ENCODE measurements at regions not wholly inside any gene's neighbourhood (a gene's known extent, or its start where the extent isn't known, plus 50 kb on each side); places are given as distances from the start of the nearest gene placed in this dataset.
"Not testable (repeated sequence)": the region's sequence is repeated elsewhere in the genome, so short reads cannot be mapped to it uniquely, and the experiment has no call there.

DNA sequence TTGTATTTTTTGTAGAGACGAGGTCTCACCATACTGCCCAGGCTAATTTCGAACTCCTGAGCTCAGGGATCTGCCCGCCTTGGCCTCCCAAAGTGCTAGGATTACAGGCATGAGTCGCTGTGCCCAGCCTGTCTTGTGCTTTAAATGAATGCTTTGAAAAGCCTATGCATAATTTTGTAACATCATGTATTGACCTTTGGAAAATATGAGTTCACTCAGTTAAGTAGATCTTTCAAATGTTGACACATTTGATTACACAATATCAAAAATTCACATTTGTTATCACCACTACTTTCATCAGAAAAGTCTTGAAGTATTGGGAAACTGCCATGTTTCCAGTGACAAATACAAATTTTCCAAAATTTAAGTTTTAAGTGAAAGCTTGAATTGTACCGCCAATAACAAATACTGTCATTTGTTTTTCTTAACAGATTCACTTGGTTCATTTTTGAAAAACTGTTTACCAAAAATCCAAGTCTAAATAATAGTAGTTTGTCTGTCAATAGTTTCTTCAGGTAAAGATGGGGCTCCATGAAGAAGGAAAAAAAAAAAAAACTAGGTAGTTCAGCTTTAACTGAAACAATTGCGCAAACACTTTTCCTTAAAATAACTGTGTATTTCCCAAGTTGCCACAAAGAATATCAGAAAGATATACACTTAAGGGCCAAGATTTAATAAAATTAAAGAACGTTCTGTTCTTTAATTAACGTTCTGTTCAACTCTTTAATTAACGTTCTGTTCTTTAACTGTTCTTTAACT lies 233.2 kb upstream of the NR5A2 start:
- in situ Hi-C loops (cut with HindIII; ENCODE audit: low sequenced_read_pairs), result no loop called here

DNA sequence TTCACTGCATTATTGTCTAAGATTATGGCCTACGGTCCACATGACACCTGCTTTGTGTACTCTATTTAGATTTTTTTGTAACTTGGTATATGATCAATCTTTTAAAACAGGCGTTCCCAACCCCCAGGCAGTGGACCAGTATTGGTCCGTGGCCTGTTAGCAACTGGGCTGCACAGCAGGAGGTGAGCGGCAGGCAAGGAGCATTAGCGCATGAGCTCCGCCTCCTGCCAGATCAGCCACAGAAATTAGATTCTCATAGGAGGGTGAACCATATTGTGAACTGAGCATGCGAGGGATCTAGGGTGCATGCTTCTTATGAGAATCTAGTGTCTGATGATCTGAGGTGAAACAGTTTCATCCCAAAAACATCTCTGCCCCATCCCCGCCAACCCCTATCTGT lies 228.4 kb upstream of the NR5A2 start:
- in situ Hi-C loops (cut with HindIII; ENCODE audit: low sequenced_read_pairs), result no loop called here

DNA sequence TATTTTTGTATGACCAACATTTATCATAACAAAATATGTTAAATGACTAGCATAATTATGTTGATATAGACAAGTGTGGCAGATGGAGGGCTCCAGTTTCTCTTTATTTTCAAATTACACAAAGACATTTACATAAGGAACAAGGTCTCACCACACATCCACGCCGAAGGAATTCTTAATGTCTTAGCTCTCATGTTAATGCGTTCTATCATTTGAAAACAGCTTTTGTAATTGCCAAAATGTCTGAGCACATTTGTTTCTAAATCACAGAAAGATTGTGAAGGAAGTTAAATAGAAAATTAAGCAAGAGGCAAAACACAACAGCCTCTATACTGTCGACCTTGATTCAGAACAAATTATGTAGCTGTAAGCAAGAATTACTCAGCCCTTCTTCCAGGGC lies 223.0 kb upstream of the NR5A2 start:
- in situ Hi-C loops (cut with HindIII; ENCODE audit: low sequenced_read_pairs), result no loop called here

DNA sequence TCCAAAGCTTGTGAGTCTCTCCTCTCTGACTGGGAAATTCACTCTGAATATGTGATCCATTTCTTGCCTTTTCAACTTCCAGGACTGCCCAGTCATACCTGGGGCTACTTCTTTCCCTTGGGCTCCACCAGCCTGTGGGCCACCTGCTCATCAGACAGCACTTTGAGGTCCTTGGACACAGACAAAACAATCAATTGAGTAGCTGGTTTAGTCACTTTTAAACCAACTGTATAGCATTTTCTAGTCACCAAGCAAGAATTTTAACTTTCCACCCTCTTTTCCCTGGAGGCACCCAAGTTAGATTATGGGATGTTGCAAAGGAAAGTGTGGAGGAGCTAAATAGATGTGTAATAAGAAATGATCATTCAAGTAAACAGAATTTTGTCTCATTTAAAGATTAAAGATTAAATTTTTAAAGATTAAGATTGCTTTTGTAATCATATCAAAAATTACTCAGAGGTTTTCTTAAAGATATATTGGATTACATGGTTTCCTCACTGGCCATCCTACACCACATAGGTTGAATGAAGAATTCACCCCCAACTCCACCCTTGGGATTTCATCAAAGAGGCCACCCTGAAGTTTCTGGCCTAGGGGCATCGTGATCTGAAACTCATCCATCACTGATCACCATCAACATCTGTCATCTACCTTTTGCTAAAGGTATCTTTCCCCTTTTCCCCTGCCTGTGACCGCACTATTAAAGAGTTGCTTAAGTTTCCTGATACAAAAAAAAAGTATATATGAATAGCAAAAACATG lies 219.2 kb upstream of the NR5A2 start:
- in situ Hi-C loops (cut with HindIII; ENCODE audit: low sequenced_read_pairs), result no loop called here

DNA sequence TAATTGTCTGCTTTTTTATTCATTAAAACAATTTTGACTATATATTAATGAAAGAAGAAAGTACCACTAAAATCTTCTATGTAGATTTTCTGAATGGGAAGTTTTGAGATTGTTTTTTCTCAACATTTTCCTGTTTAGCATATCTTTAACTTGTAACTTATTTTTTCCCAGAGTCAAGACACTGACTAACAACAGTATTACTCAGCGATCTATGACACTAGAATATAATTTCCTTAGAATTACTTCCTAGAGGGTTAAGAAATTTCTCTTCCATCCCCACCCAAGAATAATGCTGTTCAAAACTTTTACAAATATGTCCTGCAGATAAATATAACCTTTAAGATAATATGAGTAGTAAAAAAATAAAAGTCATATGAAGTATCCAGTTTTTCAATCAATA lies 218.2 kb upstream of the NR5A2 start:
- in situ Hi-C loops (cut with HindIII; ENCODE audit: low sequenced_read_pairs), result no loop called here

DNA sequence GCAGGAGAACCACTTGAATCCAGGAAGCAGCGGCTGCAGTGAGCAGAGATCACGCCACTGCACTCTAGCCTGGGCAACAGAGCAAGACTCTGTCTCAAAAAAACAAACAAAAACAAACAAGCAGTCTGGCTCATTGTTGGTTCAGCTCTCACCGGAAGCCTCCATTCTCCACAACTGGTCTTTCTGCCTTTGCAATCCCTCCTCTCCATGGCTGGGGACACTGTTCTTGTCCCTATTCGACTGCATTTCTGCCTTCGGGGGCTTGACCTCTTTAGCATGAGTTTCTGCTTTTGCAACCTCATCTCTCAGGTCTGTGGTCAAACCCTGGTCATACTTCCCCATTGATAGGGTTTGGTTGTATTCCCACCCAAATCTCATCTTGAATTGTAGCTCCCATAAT lies 216.3 kb upstream of the NR5A2 start:
- in situ Hi-C loops (cut with HindIII; ENCODE audit: low sequenced_read_pairs), result no loop called here

DNA sequence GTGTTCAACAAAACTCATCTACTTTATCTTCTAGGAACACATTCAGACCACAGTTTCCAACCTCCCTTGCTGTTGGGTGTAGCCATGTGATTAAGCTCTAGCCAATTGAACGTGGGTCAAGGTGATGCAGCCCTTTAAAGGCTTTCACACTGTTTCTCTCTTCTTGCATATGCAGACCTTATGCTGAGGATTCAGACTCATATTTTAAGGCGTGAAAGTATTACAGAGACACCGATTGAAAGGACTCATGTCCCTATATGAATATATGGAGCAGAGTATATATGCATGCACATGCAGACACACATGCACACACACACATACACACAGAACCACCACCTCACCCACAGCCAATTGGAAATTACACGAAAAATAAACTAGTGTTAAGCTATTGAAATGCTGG lies 214.3 kb upstream of the NR5A2 start:
- in situ Hi-C loops (cut with HindIII; ENCODE audit: low sequenced_read_pairs), result no loop called here

DNA sequence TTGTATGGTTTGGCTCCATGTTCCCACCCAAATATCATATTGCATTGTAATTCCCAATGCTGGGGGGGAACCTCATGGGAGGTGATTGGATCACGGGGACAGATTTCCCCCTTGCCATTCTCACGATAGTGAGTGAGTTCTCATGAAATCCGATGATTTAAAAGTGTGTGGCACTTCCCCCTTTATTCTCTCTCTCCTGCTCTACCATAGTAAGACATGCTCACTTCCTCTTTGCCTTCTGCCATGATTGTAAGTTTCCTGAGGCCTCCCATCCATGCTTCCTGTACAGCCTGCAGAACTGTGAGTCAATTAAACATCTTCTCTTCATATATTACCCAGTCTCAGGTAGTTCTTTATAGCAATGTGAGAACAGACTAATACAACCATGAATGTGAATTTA lies 211.6 kb upstream of the NR5A2 start:
- in situ Hi-C loops (cut with HindIII; ENCODE audit: low sequenced_read_pairs), result no loop called here

DNA sequence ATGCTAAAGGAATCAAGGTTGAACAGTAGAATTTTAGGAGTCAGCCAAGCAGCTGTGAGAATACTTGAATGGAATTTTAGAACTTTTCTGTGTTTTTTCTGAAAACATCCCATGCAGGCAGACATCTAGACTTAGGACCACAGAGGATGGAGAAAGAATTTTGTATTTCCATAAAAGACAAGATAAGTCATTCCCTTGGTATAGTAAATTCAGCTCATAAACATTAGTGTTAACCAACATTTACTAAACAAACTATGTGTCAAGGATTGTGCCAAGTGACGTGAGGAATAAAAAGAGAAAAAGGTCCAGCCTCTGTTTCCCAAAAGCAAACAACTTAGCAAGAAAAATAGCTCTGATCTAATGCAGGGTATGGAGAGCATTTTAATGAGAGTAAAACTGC lies 210.2 kb upstream of the NR5A2 start:
- in situ Hi-C loops (cut with HindIII; ENCODE audit: low sequenced_read_pairs), result no loop called here

DNA sequence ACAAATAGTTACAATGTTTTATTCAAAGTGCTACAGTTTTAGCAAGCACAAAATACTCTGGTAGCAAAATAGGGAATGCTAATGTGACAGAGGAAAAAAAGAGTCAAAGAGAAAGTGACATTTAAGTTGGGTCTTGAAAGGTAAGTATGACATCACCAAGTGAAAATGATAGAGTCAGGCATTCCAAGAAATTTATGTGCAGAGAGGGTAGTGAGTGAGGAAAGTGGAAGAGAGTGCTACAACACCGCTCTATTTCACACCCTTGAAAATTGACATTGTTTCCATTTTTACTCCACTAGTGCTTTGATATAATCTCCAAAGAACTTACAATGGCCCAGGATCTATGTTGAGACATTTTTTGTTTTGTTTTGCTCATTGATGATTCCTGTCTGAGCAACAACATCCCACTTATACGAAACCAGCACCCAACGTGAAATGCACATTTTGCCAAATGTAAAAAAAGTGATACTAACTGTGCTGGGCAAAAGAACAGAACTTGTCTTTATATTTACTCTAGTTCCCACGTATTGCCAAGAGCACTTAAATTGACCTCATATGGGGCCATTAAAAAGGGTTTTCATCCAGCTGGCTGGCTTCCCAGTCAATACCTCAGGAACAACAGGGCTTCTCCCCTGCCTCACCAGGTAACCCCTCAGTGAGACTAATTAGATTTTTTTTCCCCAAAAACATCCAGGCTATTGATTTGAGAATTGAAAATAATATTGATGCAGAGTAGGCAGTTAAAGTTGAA lies 206.3 kb upstream of the NR5A2 start:
- in situ Hi-C loops (cut with HindIII; ENCODE audit: low sequenced_read_pairs), result no loop called here

DNA sequence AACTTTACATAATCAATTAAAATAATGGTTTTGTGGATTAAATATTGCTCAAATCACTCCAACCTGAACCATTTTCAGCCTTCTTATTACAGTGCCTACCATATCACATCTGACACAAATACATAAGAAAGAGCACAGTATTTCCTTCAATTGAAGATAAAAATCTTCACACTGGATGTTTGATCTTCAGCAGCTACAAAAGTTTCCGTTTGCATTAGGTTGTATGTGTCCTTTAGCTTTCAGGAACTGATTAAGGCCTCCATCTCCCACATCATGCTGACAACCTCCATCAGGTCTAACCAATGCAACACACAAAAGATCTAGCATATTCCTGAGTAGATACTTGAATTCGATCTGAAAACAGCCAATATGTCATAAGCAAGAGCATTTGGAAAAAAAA lies 195.1 kb upstream of the NR5A2 start:
- in situ Hi-C loops (cut with HindIII; ENCODE audit: low sequenced_read_pairs), result no loop called here

DNA sequence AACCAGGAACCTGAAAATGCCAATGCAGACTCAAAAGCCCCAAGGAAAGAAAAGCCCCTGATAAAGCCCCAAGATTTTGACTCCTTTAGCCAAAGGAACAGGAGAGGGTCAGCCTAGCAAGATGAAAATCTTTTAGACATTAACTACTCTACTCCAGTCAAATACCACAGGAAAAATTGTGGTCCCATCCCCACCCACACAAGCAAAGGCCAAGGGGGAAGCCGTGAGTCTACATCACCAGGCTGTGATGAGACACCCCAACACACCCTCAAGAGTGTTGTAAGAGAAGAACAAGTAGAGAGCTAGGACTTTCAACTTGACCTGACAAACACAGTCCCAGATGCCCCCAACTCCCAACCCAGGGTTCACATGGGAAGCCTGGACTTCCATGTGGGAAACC lies 192.8 kb upstream of the NR5A2 start:
- in situ Hi-C loops (cut with HindIII; ENCODE audit: low sequenced_read_pairs), result no loop called here

DNA sequence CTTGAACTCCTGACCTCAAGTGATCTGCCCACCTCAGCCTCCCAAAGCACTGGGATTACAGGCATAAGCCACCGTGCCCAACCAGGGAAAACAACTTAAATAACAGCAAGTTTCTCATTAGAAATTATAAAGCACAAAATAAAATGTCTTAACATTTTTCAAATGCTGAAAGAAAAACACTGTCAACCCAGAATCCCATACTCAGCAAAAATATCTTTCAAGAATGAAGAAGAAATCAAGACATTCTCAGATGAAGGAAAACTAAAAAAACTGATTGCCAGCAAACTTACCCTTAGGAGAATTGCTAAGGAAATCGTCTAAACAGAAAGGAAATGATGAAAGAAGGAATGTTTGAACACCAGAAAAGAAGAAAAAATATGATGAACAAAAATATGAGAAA lies 191.1 kb upstream of the NR5A2 start:
- in situ Hi-C loops (cut with HindIII; ENCODE audit: low sequenced_read_pairs), result no loop called here

DNA sequence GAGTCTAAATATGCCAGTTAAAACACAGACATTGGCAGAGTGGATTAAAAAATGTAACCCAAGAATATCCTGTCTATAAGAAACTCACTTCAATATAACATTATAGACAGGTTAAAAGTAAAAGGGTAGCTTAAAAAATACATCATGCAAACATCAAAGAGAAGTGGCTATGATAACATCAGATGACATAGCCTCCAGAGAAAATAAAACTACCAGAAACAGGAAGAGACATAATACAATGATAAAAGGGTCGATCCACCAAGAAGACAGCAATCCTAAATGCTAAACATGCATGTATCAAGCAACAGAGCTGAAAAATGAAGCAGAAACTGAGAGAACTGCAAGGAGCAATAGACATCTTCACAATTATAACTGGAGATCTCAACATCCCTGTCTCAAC lies 190.2 kb upstream of the NR5A2 start:
- in situ Hi-C loops (cut with HindIII; ENCODE audit: low sequenced_read_pairs), result no loop called here

DNA sequence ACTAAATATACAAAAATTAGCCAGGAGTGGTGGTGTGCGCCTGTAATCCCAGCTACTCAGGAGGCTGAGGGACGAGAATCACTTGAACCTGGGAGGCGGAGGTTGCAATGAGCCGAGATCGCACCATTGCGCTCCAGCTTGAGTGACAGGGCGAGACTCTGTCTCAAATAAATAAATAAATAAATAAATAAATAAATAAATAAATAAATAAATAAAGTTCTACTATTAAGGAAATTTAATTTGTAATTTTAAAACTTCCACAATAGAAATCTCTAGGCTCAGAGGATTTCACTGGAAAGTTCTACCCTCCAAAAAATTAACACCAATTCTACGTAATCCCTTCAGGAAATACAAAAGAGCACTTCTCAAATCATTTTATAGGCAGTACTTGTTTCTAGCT lies 187.9 kb upstream of the NR5A2 start:
- in situ Hi-C loops (cut with HindIII; ENCODE audit: low sequenced_read_pairs), result not testable (repeated sequence)

DNA sequence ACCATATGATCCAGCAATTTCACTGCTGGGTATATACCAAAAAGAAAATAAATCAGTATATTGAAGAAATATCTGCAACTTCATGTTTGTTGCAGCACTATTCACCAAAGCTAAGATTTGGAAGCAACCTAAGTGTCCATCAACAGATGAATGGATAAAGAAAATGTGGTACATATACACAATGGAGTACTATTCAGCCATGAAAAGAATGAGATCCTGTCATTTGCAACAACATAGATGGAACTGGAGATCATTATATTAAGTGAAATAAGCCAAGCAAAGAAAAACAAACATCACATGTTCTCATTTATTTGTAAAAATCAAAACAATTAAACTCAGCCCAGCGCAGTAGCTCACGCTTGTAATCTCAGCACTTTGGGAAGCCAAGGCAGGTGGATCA lies 184.4 kb upstream of the NR5A2 start:
- in situ Hi-C loops (cut with HindIII; ENCODE audit: low sequenced_read_pairs), result not testable (repeated sequence)

DNA sequence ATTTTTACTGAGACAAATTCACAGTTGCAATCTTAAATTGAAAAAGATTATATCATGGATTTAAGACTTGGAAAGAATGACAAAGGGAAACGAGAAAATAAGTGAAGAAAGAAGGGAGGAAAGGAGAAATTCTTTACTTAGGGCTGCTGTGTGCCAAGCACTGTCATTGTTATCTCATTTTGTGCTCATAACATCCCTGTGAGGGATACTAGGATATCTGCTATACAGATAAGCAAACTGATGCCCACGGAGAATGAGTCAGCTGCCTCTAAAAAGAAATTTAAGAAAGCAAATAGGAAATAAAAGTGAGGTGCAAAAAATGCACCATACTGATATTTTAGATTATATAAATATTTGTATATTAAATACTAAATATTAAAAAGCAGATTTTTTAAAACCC lies 183.6 kb upstream of the NR5A2 start:
- in situ Hi-C loops (cut with HindIII; ENCODE audit: low sequenced_read_pairs), result no loop called here

DNA sequence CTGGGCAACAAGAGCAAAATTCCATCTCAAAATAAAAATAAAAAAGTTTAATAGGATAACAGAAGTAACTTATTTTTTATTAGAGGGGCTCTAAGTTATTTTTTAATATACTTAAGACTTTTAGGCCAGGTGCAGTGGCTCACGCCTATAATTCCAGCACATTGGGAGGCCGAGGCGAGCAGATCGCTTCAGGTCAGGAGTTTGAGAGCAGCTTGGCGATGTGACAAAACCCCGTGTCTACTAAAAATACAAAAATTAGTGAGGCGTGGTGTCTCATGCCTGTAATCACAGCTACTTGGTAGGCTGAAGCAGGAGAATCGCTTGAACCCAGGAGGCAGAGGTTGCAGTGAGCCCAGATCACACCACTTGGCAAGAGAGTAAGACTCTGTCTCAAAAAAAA lies 180.5 kb upstream of the NR5A2 start:
- in situ Hi-C loops (cut with HindIII; ENCODE audit: low sequenced_read_pairs), result no loop called here

DNA sequence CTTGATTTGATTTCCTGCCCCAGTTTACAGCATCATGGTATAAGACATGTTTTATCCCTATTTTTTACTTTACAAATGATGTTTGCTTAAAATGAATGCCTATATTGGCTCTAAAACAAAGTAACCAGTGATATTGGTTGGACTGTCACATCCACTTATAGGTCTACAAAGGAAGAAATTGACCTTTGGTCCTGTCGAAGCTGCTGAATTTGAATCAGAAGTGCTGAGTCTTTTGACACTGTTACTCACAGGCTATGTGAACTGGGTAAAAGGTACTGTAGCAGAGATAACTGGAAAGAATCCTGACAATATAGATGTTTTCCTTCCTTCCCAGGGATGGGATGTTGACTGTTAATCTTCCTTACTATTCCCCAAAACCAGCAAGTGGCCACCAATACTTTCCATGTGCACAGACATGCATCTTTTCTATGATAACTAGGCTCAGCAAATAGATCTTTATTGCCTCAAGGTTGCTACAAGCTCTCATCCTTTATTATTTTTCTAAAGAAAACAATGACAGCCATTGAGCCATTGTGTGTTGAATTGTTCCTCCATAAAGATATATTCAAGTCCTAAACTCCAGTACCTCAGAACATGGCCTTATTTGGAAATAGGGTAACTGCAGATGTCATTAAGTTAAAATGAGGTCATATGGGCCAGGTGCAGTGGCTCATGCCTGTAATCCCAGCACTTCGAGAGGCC lies 175.9 kb upstream of the NR5A2 start:
- in situ Hi-C loops (cut with HindIII; ENCODE audit: low sequenced_read_pairs), result no loop called here

DNA sequence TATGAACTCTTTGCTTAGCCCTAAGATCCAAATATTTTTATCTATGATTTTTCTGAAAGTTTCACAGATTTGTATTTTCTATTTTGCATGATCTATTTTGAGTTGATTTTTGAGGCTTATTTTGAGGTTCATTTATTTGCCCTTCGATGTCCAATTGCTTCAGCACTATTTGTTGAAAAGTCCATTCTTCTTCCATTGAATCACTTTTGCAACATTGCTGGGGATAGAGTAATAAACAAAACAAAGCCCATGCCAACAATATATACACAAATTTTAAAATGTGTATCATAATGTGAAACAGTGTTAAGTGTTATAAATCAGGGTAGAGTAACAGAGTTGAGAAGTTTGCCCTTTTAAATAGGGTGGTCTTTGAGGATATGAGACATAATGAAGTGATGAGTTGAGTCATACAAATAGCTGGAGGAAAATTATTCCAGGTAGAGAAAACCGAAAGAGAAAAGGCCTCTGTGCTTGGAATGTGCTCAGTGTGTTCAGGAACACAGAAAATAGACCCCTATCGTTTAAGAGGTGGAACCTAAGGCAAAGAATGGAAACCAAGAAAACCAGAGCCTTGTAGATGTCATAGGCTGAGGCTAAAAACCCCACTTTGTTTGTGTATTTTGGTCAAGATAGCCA lies 172.7 kb upstream of the NR5A2 start:
- in situ Hi-C loops (cut with HindIII; ENCODE audit: low sequenced_read_pairs), result no loop called here

DNA sequence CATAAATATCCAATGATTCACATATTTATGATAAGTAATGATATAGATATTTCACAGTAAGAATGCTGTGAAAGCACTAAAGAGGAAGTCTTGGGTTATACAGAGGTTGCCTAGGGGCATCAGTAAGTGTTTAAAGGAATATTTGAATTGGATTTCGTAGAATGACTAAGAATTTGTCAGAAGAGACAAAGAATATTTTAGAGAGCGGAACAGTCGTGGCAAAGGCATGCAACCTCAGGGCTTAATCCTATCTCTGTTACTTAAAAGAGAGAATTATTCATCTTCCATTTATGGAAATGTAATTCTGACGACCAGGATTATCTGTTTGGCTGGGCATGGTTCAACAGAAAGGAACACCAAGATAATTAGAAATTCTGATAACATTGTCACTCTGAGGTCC lies 171.9 kb upstream of the NR5A2 start:
- in situ Hi-C loops (cut with HindIII; ENCODE audit: low sequenced_read_pairs), result no loop called here
